NCI-H526 treated with DMSO at 0.1 percent for 48 hours (cell line): ENCODE measurements at regions not wholly inside any gene's neighbourhood (a gene's known extent, or its start where the extent isn't known, plus 50 kb on each side); places are given as distances from the start of the nearest gene placed in this dataset.

Experiments used
- DNase-seq: peaks from one replicate; lab custom pipeline; 2025; lab: John Stamatoyannopoulos, UW

GRCh38 chr3:159844801-159845261, 143.8 kb upstream of the IL12A start:
- no peak for DNase-seq

- no peak for DNase-seq
Measured at GRCh38 chr3:159845737-159846136, 142.9 kb upstream of the IL12A start.

DNA sequence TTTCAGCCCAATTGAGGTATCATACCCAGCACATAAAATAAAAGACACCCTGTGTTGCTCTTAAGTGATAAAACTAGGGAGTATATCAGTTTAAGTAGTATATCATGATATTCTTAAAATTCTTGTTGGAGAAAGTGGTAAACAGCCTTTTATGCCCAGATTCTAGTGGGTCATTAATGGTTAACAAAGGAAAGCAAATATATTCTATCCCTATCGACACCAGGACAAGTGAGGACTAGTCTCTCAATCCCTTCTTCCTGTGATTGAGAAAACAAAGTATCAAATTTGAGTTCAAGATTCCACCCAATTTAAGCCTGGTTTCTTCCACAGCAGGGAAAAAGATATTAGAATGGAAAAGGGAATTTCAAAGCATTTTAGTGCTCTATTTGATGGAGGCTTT, 142.4 kb upstream of the IL12A start:
- no peak for DNase-seq

GRCh38 chr3:159848348-159849118, 140.1 kb upstream of the IL12A start:
- DNase-seq: no peak

DNA sequence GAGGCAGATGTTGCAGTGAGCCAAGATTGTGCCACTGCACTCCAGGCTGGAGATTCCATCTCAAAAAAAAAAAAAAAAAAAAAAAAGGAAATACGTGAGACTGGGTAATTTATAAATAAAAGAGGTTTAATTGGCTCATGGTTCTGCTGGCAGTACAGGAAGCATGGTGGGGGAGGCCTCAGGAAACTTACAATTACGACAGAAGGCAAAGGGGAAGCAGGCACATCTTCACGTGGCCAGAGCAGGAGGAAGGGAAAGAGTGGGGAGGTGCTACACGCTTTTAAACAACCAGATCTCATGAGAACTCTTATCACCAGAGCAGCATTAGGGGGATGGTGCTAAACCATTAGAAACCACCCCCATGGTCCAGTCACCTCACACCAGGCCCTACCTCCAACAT, 138.2 kb upstream of the IL12A start:
- no peak for DNase-seq

GRCh38 chr3:159852266-159852665, 136.4 kb upstream of the IL12A start:
- no peak for DNase-seq

DNA sequence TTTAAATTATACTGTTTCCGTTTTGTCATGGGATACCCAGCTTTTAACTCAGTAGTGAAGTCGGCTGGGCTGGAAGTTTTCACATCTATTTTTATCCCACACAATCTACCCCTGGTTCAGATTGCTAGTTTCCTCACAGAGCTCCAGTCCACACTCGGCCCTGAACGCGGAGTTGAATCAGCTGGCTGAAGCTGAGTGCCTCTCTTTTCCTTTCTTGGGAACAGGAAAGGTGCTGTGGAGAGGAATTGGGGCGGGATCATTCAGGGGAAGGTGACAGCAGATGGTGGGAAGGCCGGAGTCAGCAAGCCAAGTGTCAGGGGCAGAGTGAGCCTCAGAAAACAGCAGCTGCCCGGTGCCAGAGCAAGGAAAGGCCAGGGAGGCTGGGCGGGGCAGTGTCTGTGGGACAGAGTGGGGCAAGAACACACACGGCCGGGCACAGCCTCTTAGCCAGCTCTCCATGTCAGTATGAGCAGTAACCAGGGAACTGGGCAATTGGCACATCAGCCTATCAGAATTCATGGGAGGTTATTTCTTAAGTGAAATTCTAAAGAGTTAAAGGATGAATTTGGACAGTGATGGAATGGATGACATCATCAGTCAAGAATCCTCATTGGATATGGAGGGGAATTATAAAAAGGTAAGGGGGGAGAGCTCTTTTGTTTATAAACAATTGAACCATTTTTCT, 135.7 kb upstream of the IL12A start:
- no peak for DNase-seq

- no peak for DNase-seq
Measured at GRCh38 chr3:159853506-159853864, 135.2 kb upstream of the IL12A start.

DNA sequence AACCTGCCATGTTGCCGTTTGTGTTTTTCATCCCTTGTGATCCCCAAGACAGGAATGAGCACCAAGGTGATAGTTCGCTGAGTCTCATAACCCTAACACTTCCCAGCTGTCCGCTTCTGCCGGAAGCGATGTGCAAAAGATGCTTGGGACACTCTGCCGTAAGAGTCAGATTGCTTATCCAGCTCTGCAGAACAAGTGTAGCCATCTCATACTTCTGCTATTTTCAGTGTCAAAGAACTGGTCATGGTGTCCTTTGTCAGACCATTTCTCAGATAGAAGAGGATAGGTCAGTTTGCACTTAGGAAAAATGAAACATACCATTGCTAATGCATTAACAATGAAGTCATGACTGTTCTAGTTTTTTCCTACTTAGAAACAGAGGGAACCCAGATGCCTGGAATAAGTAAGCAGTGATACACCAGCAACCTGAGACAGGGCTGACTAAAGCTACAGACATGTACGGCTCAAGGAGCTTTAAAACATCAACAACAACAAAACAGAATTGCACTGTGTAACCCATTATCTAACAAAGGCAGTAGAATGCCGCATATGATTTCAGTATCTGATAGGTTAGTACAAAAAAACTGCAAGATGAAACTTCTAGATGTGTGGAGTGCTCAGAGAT, 134.0 kb upstream of the IL12A start:
- no peak for DNase-seq

GRCh38 chr3:159855599-159856346, 132.9 kb upstream of the IL12A start:
- DNase-seq: no peak

DNA sequence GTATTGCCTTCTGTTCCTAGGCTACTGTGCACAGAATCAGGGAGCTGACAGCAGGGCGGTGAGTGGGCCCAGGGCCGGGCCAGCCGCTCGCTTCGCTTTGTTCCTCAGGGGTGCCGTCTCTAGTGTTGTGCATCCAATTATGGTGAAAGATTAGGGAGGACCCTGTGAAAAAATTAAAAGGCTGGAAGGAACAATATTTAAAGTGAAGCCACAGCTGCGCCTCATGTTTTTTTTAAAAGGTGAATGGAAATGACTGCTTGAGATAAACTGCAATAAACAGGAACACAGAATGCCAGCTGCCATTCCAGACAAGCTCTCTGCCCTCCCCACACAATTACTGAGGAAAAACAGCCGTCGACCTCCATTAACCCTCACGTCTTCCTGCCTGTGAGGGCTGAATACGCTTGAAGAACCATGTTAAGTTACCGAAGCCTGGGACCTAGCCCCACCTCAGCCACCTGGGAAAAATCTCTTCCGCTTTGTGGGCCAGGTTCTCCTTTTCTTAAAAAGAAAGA, 132.0 kb upstream of the IL12A start:
- DNase-seq: peak; percentile 33

GRCh38 chr3:159857840-159858239, 130.8 kb upstream of the IL12A start:
- DNase-seq: no peak

DNA sequence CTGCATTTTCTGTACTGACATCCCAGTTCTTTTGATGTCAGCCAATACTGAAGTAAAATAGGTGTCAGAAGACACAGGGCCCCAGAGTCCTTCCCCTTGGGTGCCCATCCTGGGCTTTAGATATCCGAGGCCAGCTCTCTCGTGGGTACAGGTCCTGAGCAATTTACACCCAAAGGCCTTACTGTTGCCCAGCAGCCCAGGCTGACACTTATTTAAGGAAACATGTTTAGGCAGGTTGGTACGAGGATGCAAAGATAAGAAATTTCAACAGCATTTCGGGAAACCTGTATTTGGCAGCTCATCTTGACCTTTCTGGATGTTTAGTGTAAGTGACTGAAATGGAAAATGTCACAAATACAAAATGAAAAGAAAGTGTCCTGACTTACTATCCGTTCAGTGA, 130.0 kb upstream of the IL12A start:
- DNase-seq: no peak

DNA sequence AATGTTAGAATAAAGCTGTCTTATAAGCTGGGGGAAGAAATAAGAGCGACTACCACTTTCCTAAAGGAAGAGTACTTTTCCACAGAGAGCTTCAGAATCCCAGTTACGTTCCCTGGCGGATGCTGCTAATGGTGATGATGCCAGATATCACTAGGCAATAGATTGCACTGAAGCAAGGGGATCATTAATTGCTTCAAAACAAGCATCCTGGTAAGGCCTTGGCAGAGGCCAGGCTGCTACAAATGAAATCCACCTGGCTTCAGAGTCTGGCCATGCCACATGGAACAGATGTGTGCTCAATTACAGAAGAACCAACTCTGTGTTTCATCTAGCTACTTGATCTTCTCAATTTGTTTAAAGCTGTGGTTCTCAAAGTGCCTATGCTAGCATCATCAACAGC, 129.2 kb upstream of the IL12A start:
- DNase-seq: no peak

- no peak for DNase-seq
Measured at GRCh38 chr3:159859836-159860235, 128.8 kb upstream of the IL12A start.

GRCh38 chr3:159860269-159861116, 128.1 kb upstream of the IL12A start:
- DNase-seq: no peak

DNA sequence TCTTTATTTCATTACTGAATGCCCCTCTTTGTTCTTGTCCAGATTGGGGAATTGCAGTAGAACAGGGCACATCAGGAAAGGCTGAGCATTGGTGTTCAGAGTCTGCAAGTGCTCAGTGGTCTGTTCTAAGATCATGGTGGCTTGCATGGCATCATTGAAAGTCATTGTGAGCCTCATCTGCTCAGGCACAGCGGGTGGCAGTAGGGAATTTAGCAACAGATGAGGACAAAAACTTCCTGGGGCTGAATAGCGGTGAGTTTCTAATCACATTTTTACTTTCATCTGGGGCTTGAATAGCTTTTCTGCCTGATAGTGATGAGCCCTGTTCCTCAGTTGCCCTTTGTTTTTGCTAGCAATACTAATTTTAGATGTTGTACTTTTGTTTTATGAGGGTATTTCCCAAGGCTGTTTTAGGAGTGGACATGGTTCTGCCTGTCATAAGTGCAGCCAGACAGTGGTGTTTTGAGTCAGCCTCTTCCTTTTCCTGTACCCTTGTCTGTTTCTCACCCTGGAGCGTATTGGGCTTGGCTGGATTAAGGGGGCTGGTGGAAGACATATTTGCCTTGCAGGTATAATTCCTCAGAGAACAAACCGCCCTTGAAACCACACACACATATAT, 127.2 kb upstream of the IL12A start:
- DNase-seq: no peak

DNA sequence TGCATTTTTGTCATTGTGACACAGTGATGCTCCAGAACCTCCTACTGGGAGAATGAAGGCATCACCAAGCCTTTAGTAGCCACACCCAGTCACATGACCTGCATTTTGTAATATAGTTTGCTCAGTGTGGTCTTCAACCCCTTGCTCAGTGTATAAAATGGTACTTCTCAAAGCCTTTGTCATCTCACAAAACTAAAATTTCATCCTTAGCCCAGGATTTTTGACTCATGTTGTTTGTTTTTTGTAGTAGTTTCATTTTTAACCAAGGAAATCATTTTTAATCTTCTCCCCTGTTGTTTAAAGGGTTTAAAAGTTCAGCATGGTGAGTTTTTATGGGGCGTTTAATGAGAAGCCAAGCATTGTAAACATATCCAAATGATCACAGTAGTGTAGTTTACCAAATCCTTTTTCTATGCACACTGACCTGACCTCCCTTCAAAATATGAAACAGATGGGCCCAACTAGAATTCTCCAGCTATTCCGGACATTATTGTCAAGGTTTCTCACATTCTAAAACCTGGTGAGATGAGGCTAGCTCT, 123.5 kb upstream of the IL12A start:
- DNase-seq: no peak

DNA sequence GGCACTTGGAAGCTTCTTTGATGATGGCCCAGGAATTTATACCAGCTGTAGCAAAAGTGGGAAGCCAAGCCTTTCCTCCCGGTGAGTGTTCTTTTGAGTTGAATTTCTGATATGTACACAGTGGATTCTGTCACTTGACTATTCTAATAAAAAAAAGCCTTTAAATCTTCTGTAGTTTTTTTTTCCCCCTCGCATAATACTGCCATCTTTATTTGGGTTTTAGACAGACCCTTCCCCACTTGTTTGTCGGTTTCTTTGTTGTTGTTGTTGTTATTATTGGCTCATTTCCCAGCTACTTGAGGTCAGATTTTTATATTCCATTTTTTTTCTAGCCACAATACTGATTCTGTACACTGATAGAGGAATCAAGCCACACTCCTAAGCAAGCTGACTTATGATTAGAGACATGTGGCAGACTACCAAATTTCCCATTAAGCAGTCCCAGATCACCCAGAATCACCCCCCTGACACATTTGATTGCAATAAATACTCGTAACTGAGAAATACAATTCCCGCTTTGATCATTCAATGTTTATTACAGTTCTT, 122.4 kb upstream of the IL12A start:
- DNase-seq: no peak

DNA sequence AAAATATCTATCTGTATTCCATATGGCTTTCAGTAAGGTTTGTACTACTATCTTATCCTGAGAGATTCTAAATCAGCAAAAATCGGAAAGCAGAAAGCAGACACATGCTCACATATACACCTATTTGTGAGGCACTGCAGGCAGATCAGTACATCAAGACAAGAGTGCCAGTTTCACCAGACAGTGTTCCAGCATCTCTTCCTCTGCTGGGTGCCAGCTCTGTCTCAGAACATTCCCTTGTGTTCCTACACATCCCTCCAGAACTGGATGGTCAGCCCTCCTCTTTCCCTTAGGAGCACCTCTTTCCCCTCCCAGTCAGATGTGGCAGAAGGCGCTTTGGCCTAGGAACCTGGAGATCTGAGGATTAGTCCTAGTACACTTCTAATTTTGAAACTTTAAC, 121.3 kb upstream of the IL12A start:
- DNase-seq: no peak
